GM19043 (cell line): ENCODE measurements at regions not wholly inside any gene's neighbourhood (a gene's known extent, or its start where the extent isn't known, plus 50 kb on each side); places are given as distances from the start of the nearest gene placed in this dataset.
"Not testable (repeated sequence)": the region's sequence is repeated elsewhere in the genome, so short reads cannot be mapped to it uniquely, and the experiment has no call there.

Experiments used
- ATAC-seq: cut with Tn5 transposase; IDR thresholded peaks from one replicate; pipeline ENCODE4 v1.9.1; 2021; ENCODE audit warnings: low read depth; ENCODE audit not compliant: unreplicated experiment

GRCh38 chr5:72693546-72694205 is 122.8 kb upstream of the TNPO1 start:
- ATAC-seq, result no peak

- ATAC-seq, result no peak
Observed at GRCh38 chr5:72692651-72693442, 123.6 kb upstream of the TNPO1 start.

GRCh38 chr5:72692231-72692637 is 124.2 kb upstream of the TNPO1 start:
- ATAC-seq, result no peak

- ATAC-seq, result no peak
Observed at GRCh38 chr5:72691751-72692150, 124.7 kb upstream of the TNPO1 start.

GRCh38 chr5:72688916-72689315 is 127.5 kb upstream of the TNPO1 start:
- ATAC-seq, result no peak

- no peak for ATAC-seq
Observed at GRCh38 chr5:72687288-72687687, 129.2 kb upstream of the TNPO1 start.

- ATAC-seq, result no peak
Observed at GRCh38 chr5:72682561-72682960, 133.9 kb upstream of the TNPO1 start.

GRCh38 chr5:72681781-72682180 is 134.7 kb upstream of the TNPO1 start:
- ATAC-seq, result no peak

GRCh38 chr5:72677447-72677846 is 139.0 kb upstream of the TNPO1 start:
- ATAC-seq, result no peak

- ATAC-seq, result not testable (repeated sequence)
Observed at GRCh38 chr5:72676831-72677230, 139.6 kb upstream of the TNPO1 start.

GRCh38 chr5:72673623-72674022 is 142.8 kb upstream of the TNPO1 start:
- no peak for ATAC-seq

- ATAC-seq, result no peak
Observed at GRCh38 chr5:72673180-72673579, 143.3 kb upstream of the TNPO1 start.

- no peak for ATAC-seq
Observed at GRCh38 chr5:72667708-72668107, 148.8 kb upstream of the TNPO1 start.

GRCh38 chr5:72662936-72663335 is 153.5 kb upstream of the TNPO1 start:
- no peak for ATAC-seq

GRCh38 chr5:72662305-72662704 is 154.2 kb upstream of the TNPO1 start:
- ATAC-seq, result no peak

GRCh38 chr5:72661405-72661804 is 154.2 kb upstream of the ZNF366 start:
- no peak for ATAC-seq

- no peak for ATAC-seq
Observed at GRCh38 chr5:72659726-72660125, 152.5 kb upstream of the ZNF366 start.

- ATAC-seq, result no peak
Observed at GRCh38 chr5:72658761-72659540, 151.7 kb upstream of the ZNF366 start.

- no peak for ATAC-seq
Observed at GRCh38 chr5:72658161-72658560, 151.0 kb upstream of the ZNF366 start.

GRCh38 chr5:72656756-72657513 is 149.7 kb upstream of the ZNF366 start:
- ATAC-seq, result no peak

GRCh38 chr5:72656331-72656730 is 149.1 kb upstream of the ZNF366 start:
- no peak for ATAC-seq
